PC-9 (cell line): ENCODE measurements at regions not wholly inside any gene's neighbourhood (a gene's known extent, or its start where the extent isn't known, plus 50 kb on each side); places are given as distances from the start of the nearest gene placed in this dataset.

Experiments
- BruUV-seq: library from RNA; stranded (reverse); fragments of 400-500 nt; replicated peaks from 2 replicates; lab custom pipeline; 2021; lab: Mats Ljungman, UMichigan
- CTCF ChIA-PET: fragments of 300-600 bp; sonication (Branson Sonifier 250); formaldehyde crosslinking; loops from one replicate; lab custom pipeline; 2022; ENCODE audit warnings: antibody characterized with exemption; lab: Charles Lee
- POLR2A ChIA-PET: fragments of 300-600 bp; sonication (Branson Sonifier 250); formaldehyde crosslinking; loops from one replicate; lab custom pipeline; 2022; ENCODE audit warnings: antibody characterized with exemption; ENCODE audit not compliant: unreplicated experiment; lab: Charles Lee
- DNase-seq, 2 experiments: peaks; one replicate each; pipeline versions ENCODE4 v3.0.0 to v3.0.0-alpha.2; 2015 to 2022; ENCODE audit warnings: mixed read lengths in 1 of 2
- H2AFZ ChIP-seq: fragments of 200-600 bp; sonication (generic); 2 replicates; pipeline ENCODE4 v1.8.1; 2017; ENCODE audit warnings: antibody characterized with exemption
- H3F3A ChIP-seq: fragments of 200-600 bp; sonication (generic); 2 replicates; pipeline ENCODE4 v1.8.1; 2017; ENCODE audit warnings: antibody characterized with exemption, mild to moderate bottlenecking, low read depth; ENCODE audit not compliant: insufficient read depth
- H3K27ac ChIP-seq: fragments of 200-600 bp; sonication (generic); 2 replicates; pipeline ENCODE4 v1.6.1; 2016; ENCODE audit warnings: mixed run types
- H3K27me3 ChIP-seq: fragments of 200-600 bp; sonication (generic); 2 replicates; pipeline ENCODE4 v1.6.1; 2016; ENCODE audit warnings: low read depth, mixed run types; ENCODE audit not compliant: insufficient read depth
- H3K36me3 ChIP-seq: fragments of 200-600 bp; sonication (generic); 2 replicates; pipeline ENCODE4 v1.6.1; 2016; ENCODE audit warnings: low read depth, mixed run types
- H3K4me1 ChIP-seq: fragments of 200-600 bp; sonication (generic); replicated peaks from 2 replicates; pipeline ENCODE4 v1.6.1; 2016; ENCODE audit warnings: mixed run types; ENCODE audit not compliant: insufficient read depth
- H3K4me2 ChIP-seq: fragments of 200-600 bp; sonication (generic); 2 replicates; pipeline ENCODE4 v1.6.1; 2017; ENCODE audit warnings: mixed run types
- H3K4me3 ChIP-seq: fragments of 200-600 bp; sonication (generic); 2 replicates; pipeline ENCODE4 v1.6.1; 2016; ENCODE audit warnings: mixed run types
- H3K79me2 ChIP-seq: fragments of 200-600 bp; sonication (generic); 2 replicates; pipeline ENCODE4 v1.6.1; 2017; ENCODE audit warnings: low read depth, mixed run types
- H3K9me2 ChIP-seq: fragments of 200-600 bp; sonication (generic); 2 replicates; pipeline ENCODE4 v1.8.1; 2017; ENCODE audit warnings: mild to moderate bottlenecking; ENCODE audit not compliant: insufficient read depth
- H3K9me3 ChIP-seq: fragments of 200-600 bp; sonication (generic); 2 replicates; pipeline ENCODE4 v1.8.1; 2016; ENCODE audit warnings: low read depth; ENCODE audit not compliant: insufficient read depth
- H4K20me1 ChIP-seq: fragments of 200-600 bp; sonication (generic); 2 replicates; pipeline ENCODE4 v1.8.1; 2017; ENCODE audit not compliant: insufficient read depth
- CTCF ChIP-seq: fragments of 200-600 bp; sonication (generic); conservative IDR thresholded peaks from 2 replicates; pipeline ENCODE4 v1.6.1; 2017; ENCODE audit warnings: mixed run types, antibody characterized with exemption, mild to moderate bottlenecking, moderate library complexity
- EZH2 ChIP-seq: fragments of 200-600 bp; sonication (generic); IDR thresholded peaks from 2 replicates; pipeline ENCODE4 v1.8.0; 2017; ENCODE audit warnings: antibody characterized with exemption, low read depth
- intact Hi-C: fragments of 100-400 bp; cut with micrococcal nuclease; formaldehyde crosslinking; loops from one replicate; pipeline ENCODE4 v1.10.0; 2022; ENCODE audit not compliant: unreplicated experiment

- no peaks in the 10 kb centered on the region for H3K27me3 ChIP-seq
- H3K4me3 ChIP-seq: no peak overlapping the region
- H4K20me1 ChIP-seq: no peaks in the 10 kb centered on the region
- H2AFZ ChIP-seq: no peak overlapping the region
- TF ChIP-seq EZH2 (no peak), CTCF (no peak)
- no peaks in the 10 kb centered on the region for H3K79me2 ChIP-seq
- ChIA-PET POLR2A (no interaction called here), CTCF (no interaction called here)
- no peaks in the 10 kb centered on the region for H3K9me3 ChIP-seq
- no peak overlapping the region for H3K4me2 ChIP-seq
- no peaks in the 10 kb centered on the region for H3K36me3 ChIP-seq
- intact Hi-C loops: no loop called here
- no peak for DNase-seq
- H3K9me2 ChIP-seq: no peaks in the 10 kb centered on the region
- no peaks in the 10 kb centered on the region for H3K4me1 ChIP-seq
- H3F3A ChIP-seq: no peaks in the 10 kb centered on the region
- BruUV-seq: no TSS peak
- no peak overlapping the region for H3K27ac ChIP-seq
Measured at GRCh38 chr21:38147391-38147790, 109.4 kb upstream of the KCNJ15 start.

GRCh38 chr21:38148046-38148445 lies 108.7 kb upstream of the KCNJ15 start:
- no TSS peak for BruUV-seq
- no peak for DNase-seq
- no peak overlapping the region for H3K4me2 ChIP-seq
- H4K20me1 ChIP-seq: no peaks in the 10 kb centered on the region
- TF ChIP-seq EZH2 (no peak), CTCF (no peak)
- no peaks in the 10 kb centered on the region for H3K79me2 ChIP-seq
- H3K4me3 ChIP-seq: no peak overlapping the region
- ChIA-PET POLR2A (no interaction called here), CTCF (no interaction called here)
- no peaks in the 10 kb centered on the region for H3K9me3 ChIP-seq
- no peaks in the 10 kb centered on the region for H3F3A ChIP-seq
- peaks cover under 1% of the 10 kb centered on the region; the same call in 1 of the 2 replicates for H3K27me3 ChIP-seq
- H3K36me3 ChIP-seq: no peaks in the 10 kb centered on the region
- H3K9me2 ChIP-seq: no peaks in the 10 kb centered on the region
- H3K27ac ChIP-seq: no peak overlapping the region
- intact Hi-C loops: no loop called here
- no peaks in the 10 kb centered on the region for H3K4me1 ChIP-seq
- no peak overlapping the region for H2AFZ ChIP-seq

- Histone ChIP-seq H3K36me3 (no peaks in the 10 kb centered on the region), H3K27ac (no peak overlapping the region), H3K4me3 (no peak overlapping the region), H3K27me3 (peaks cover 4% of the 10 kb centered on the region; the same call in 1 of the 2 replicates), H3K4me2 (no peak overlapping the region), H3K9me2 (no peaks in the 10 kb centered on the region), H3K4me1 (no peaks in the 10 kb centered on the region), H3F3A (no peaks in the 10 kb centered on the region), H3K79me2 (no peaks in the 10 kb centered on the region), H3K9me3 (no peaks in the 10 kb centered on the region), H4K20me1 (no peaks in the 10 kb centered on the region), H2AFZ (no peak overlapping the region)
- POLR2A ChIA-PET: no interaction called here
- TF ChIP-seq EZH2 (no peak), CTCF (no peak)
- intact Hi-C loops: no loop called here
- CTCF ChIA-PET: no interaction called here
- no TSS peak for BruUV-seq
- no peak for DNase-seq
Measured at GRCh38 chr21:38151021-38151645, 105.7 kb upstream of the KCNJ15 start.
